ENCODE measurements at regions not wholly inside any gene's neighbourhood (a gene's known extent, or its start where the extent isn't known, plus 50 kb on each side); places are given as distances from the start of the nearest gene placed in this dataset.
"Not testable (repeated sequence)": the region's sequence is repeated elsewhere in the genome, so short reads cannot be mapped to it uniquely, and the experiment has no call there.

DNA sequence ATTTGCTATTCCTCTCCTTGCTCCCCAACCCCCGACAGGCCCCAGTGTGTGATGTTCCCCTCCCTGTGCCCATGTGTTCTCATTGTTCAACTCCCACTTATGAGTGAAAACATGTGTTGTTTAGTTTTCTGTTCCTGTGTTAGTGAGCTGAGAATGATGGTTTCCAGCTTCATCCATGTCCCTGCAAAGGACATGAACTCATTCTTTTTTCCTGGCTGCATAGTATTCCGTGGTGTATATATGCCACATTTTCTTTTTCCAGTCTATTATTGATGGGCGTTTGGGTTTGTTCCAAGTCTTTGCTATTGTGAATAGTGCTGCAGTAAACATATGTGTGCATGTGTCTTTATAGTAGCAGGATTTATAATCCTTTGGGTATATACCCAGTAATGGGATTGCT is 412.1 kb downstream of the DCDC2C start:
- 92 to 96% methylated on average over 3 of the region's 3 CpGs for WGBS, 2 experiments
- H3K36me3 ChIP-seq (ENCODE audit: control insufficient read depth, insufficient read depth, low read length); H3K4me3 ChIP-seq (ENCODE audit: insufficient read depth, low read depth, low read length); H3K27me3 ChIP-seq (ENCODE audit: control insufficient read depth, insufficient read depth, low read length, poor library complexity, severe bottlenecking); H3K9me3 ChIP-seq (ENCODE audit: control insufficient read depth, low read length); H3K27ac ChIP-seq (ENCODE audit: insufficient read depth, low read depth, low read length, poor library complexity, severe bottlenecking); H3K4me1 ChIP-seq (ENCODE audit: control insufficient read depth, insufficient read depth, low read length): not testable (repeated sequence)

- no peaks in the 10 kb centered on the region for H3K9me3 ChIP-seq (ENCODE audit: control insufficient read depth, low read length)
- no peak overlapping the region for H3K27ac ChIP-seq (ENCODE audit: insufficient read depth, low read depth, low read length, poor library complexity, severe bottlenecking)
- no peaks in the 10 kb centered on the region for H3K27me3 ChIP-seq (ENCODE audit: control insufficient read depth, insufficient read depth, low read length, poor library complexity, severe bottlenecking)
- WGBS, 2 experiments: 100% methylated on average over 1 of the region's 1 CpG; no CpG with 5 or more reads in 1 of the 2 experiments
- H3K4me3 ChIP-seq (ENCODE audit: insufficient read depth, low read depth, low read length): no peak overlapping the region
- H3K36me3 ChIP-seq (ENCODE audit: control insufficient read depth, insufficient read depth, low read length): no peaks in the 10 kb centered on the region
- H3K4me1 ChIP-seq (ENCODE audit: control insufficient read depth, insufficient read depth, low read length): no peaks in the 10 kb centered on the region
Measured at GRCh38 chr2:4122726-4123125, 419.4 kb downstream of the DCDC2C start.

DNA sequence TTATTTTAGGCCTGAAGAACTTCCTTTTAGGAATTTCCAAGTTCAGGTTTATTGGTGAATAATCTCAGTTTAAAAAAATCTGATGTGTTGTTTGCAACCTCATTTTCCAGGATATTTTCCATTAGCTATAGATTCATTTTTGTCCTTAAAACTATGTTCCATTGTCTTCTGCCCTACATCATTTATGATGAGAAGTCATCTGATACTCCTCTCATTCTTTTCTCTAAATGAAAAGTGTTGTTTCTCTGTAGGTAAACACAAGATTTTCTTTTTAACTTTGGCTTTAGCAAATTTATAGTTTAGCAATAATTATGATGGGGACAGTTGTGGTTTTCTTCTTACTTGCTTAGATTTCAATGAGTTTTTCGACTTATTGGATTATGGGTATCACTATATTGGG is 427.3 kb downstream of the DCDC2C start:
- Histone ChIP-seq H3K9me3 (ENCODE audit: control insufficient read depth, low read length) (no peaks in the 10 kb centered on the region), H3K4me1 (ENCODE audit: control insufficient read depth, insufficient read depth, low read length) (no peaks in the 10 kb centered on the region), H3K4me3 (ENCODE audit: insufficient read depth, low read depth, low read length) (no peak overlapping the region), H3K36me3 (ENCODE audit: control insufficient read depth, insufficient read depth, low read length) (no peaks in the 10 kb centered on the region), H3K27ac (ENCODE audit: insufficient read depth, low read depth, low read length, poor library complexity, severe bottlenecking) (no peak overlapping the region), H3K27me3 (ENCODE audit: control insufficient read depth, insufficient read depth, low read length, poor library complexity, severe bottlenecking) (no peaks in the 10 kb centered on the region)
- 80 to 100% methylated on average over 1 of the region's 1 CpG for WGBS, 2 experiments

- H3K4me1 ChIP-seq (ENCODE audit: control insufficient read depth, insufficient read depth, low read length): no peaks in the 10 kb centered on the region
- no peak overlapping the region for H3K27ac ChIP-seq (ENCODE audit: insufficient read depth, low read depth, low read length, poor library complexity, severe bottlenecking)
- WGBS, 2 experiments: 88 to 92% methylated on average over 8 of the region's 8 CpGs
- no peaks in the 10 kb centered on the region for H3K9me3 ChIP-seq (ENCODE audit: control insufficient read depth, low read length)
- H3K36me3 ChIP-seq (ENCODE audit: control insufficient read depth, insufficient read depth, low read length): no peaks in the 10 kb centered on the region
- no peak overlapping the region for H3K4me3 ChIP-seq (ENCODE audit: insufficient read depth, low read depth, low read length)
- no peaks in the 10 kb centered on the region for H3K27me3 ChIP-seq (ENCODE audit: control insufficient read depth, insufficient read depth, low read length, poor library complexity, severe bottlenecking)
Measured at GRCh38 chr2:4134551-4135550, 431.5 kb downstream of the DCDC2C start.

DNA sequence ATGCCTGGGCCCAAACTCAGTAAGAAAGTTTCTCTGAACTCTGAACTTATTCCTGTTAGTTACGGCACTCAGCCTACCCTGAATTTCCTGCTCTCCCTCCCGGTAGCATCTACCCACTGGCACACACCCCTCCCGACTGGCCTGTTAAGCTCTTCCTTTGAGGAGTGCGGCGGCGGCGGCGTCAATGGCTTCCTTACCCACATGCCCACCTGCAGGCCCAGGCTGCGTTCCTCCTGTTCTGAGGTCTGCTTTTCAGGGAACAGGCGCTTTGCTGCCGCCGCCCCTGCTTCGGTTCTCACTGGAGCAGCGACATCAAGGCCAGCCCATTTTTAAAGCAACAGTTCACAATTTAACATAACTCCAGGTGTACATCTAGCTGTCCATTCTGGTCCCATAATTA is 432.4 kb downstream of the DCDC2C start:
- Histone ChIP-seq H3K4me3 (ENCODE audit: insufficient read depth, low read depth, low read length) (no peak overlapping the region), H3K4me1 (ENCODE audit: control insufficient read depth, insufficient read depth, low read length) (no peaks in the 10 kb centered on the region), H3K36me3 (ENCODE audit: control insufficient read depth, insufficient read depth, low read length) (no peaks in the 10 kb centered on the region), H3K27ac (ENCODE audit: insufficient read depth, low read depth, low read length, poor library complexity, severe bottlenecking) (no peak overlapping the region), H3K9me3 (ENCODE audit: control insufficient read depth, low read length) (no peaks in the 10 kb centered on the region), H3K27me3 (ENCODE audit: control insufficient read depth, insufficient read depth, low read length, poor library complexity, severe bottlenecking) (no peaks in the 10 kb centered on the region)
- 94 to 96% methylated on average over 14 of the region's 14 CpGs for WGBS, 2 experiments

GRCh38 chr2:4139316-4139715 is 435.9 kb downstream of the DCDC2C start:
- H3K4me1 ChIP-seq (ENCODE audit: control insufficient read depth, insufficient read depth, low read length): no peaks in the 10 kb centered on the region
- no peaks in the 10 kb centered on the region for H3K27me3 ChIP-seq (ENCODE audit: control insufficient read depth, insufficient read depth, low read length, poor library complexity, severe bottlenecking)
- no peaks in the 10 kb centered on the region for H3K9me3 ChIP-seq (ENCODE audit: control insufficient read depth, low read length)
- H3K4me3 ChIP-seq (ENCODE audit: insufficient read depth, low read depth, low read length): no peak overlapping the region
- H3K27ac ChIP-seq (ENCODE audit: insufficient read depth, low read depth, low read length, poor library complexity, severe bottlenecking): no peak overlapping the region
- WGBS, 2 experiments: 80 to 81% methylated on average over 6 of the region's 6 CpGs
- no peaks in the 10 kb centered on the region for H3K36me3 ChIP-seq (ENCODE audit: control insufficient read depth, insufficient read depth, low read length)

DNA sequence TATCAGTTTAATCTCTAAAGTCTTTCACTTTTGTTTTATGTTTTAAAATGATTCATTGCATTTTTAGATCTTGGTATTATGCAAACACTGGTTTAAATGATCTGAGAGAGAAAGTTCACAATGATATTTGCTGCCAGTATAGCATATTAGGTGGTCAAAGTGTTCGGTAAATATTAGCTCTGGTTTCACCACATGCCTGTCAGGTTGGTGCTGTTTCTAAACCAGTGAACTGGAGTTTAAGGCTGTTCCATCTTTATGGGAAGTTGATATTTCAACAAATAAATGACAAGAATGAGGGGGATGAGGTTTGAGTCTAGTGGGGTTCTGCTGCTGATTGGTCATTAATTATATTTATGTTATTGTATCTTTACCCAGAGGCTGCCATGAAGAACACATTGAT is 436.4 kb downstream of the DCDC2C start:
- H3K4me3 ChIP-seq (ENCODE audit: insufficient read depth, low read depth, low read length): no peak overlapping the region
- no peaks in the 10 kb centered on the region for H3K9me3 ChIP-seq (ENCODE audit: control insufficient read depth, low read length)
- no peaks in the 10 kb centered on the region for H3K4me1 ChIP-seq (ENCODE audit: control insufficient read depth, insufficient read depth, low read length)
- H3K36me3 ChIP-seq (ENCODE audit: control insufficient read depth, insufficient read depth, low read length): no peaks in the 10 kb centered on the region
- H3K27me3 ChIP-seq (ENCODE audit: control insufficient read depth, insufficient read depth, low read length, poor library complexity, severe bottlenecking): no peaks in the 10 kb centered on the region
- WGBS, 2 experiments: 95 to 100% methylated on average over 1 of the region's 1 CpG
- no peak overlapping the region for H3K27ac ChIP-seq (ENCODE audit: insufficient read depth, low read depth, low read length, poor library complexity, severe bottlenecking)

GRCh38 chr2:4140281-4140970 is 437.1 kb downstream of the DCDC2C start:
- Histone ChIP-seq H3K27me3 (ENCODE audit: control insufficient read depth, insufficient read depth, low read length, poor library complexity, severe bottlenecking) (no peaks in the 10 kb centered on the region), H3K27ac (ENCODE audit: insufficient read depth, low read depth, low read length, poor library complexity, severe bottlenecking) (no peak overlapping the region), H3K4me3 (ENCODE audit: insufficient read depth, low read depth, low read length) (no peak overlapping the region), H3K36me3 (ENCODE audit: control insufficient read depth, insufficient read depth, low read length) (no peaks in the 10 kb centered on the region), H3K4me1 (ENCODE audit: control insufficient read depth, insufficient read depth, low read length) (no peaks in the 10 kb centered on the region), H3K9me3 (ENCODE audit: control insufficient read depth, low read length) (no peaks in the 10 kb centered on the region)
- WGBS, 2 experiments: 88 to 91% methylated on average over 9 of the region's 9 CpGs

GRCh38 chr2:4144731-4145130 is 441.4 kb downstream of the DCDC2C start:
- H3K4me1 ChIP-seq (ENCODE audit: control insufficient read depth, insufficient read depth, low read length): no peaks in the 10 kb centered on the region
- no peaks in the 10 kb centered on the region for H3K36me3 ChIP-seq (ENCODE audit: control insufficient read depth, insufficient read depth, low read length)
- no peak overlapping the region for H3K27ac ChIP-seq (ENCODE audit: insufficient read depth, low read depth, low read length, poor library complexity, severe bottlenecking)
- no peaks in the 10 kb centered on the region for H3K27me3 ChIP-seq (ENCODE audit: control insufficient read depth, insufficient read depth, low read length, poor library complexity, severe bottlenecking)
- no peaks in the 10 kb centered on the region for H3K9me3 ChIP-seq (ENCODE audit: control insufficient read depth, low read length)
- H3K4me3 ChIP-seq (ENCODE audit: insufficient read depth, low read depth, low read length): no peak overlapping the region
- WGBS, 2 experiments: 90 to 100% methylated on average over 1 of the region's 1 CpG

DNA sequence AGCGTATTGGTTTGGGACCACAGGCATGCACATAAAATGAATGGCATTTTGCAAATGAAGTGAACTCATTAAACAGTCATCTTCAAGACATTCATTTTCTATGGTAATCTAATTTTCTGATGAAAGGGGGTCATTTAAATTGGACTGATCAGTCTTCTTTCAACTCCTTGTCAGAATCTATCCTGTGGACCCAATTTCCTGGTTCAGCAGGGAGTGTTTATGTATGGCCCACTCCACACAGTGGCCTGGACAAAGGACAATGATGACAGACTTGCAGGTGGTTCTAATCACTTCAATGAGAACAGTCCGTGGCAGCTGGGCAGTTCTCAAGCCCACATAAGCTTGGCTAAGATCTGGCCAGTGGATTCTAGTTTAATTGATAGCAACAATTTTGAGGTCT is 448.1 kb downstream of the DCDC2C start:
- Histone ChIP-seq H3K27ac (ENCODE audit: insufficient read depth, low read depth, low read length, poor library complexity, severe bottlenecking) (no peak overlapping the region), H3K27me3 (ENCODE audit: control insufficient read depth, insufficient read depth, low read length, poor library complexity, severe bottlenecking) (no peaks in the 10 kb centered on the region), H3K9me3 (ENCODE audit: control insufficient read depth, low read length) (no peaks in the 10 kb centered on the region), H3K4me1 (ENCODE audit: control insufficient read depth, insufficient read depth, low read length) (no peaks in the 10 kb centered on the region), H3K4me3 (ENCODE audit: insufficient read depth, low read depth, low read length) (no peak overlapping the region), H3K36me3 (ENCODE audit: control insufficient read depth, insufficient read depth, low read length) (no peaks in the 10 kb centered on the region)
- 52 to 70% methylated on average over 1 to 2 of the region's 2 CpGs for WGBS, 2 experiments

All from ectodermal cell (in vitro differentiated cells).